HG03060 (cell line): ENCODE measurements at regions not wholly inside any gene's neighbourhood (a gene's known extent, or its start where the extent isn't known, plus 50 kb on each side); places are given as distances from the start of the nearest gene placed in this dataset.

Experiments used
- ATAC-seq: cut with Tn5 transposase; IDR thresholded peaks from one replicate; pipeline ENCODE4 v1.9.1; 2021; ENCODE audit warnings: low read depth, moderate number of reproducible peaks; ENCODE audit not compliant: unreplicated experiment

- ATAC-seq = no peak
Observed at GRCh38 chr2:104027321-104027720, 826.6 kb upstream of the POU3F3 start.

GRCh38 chr2:104028061-104028460 lies 825.9 kb upstream of the POU3F3 start:
- ATAC-seq = no peak

- ATAC-seq = no peak
Observed at GRCh38 chr2:104033399-104033798, 820.5 kb upstream of the POU3F3 start.

GRCh38 chr2:104040771-104041170 lies 813.1 kb upstream of the POU3F3 start:
- ATAC-seq = no peak

GRCh38 chr2:104041351-104041750 lies 812.6 kb upstream of the POU3F3 start:
- ATAC-seq = no peak

- ATAC-seq = no peak
Observed at GRCh38 chr2:104043864-104044263, 810.1 kb upstream of the POU3F3 start.

GRCh38 chr2:104045071-104045470 lies 808.8 kb upstream of the POU3F3 start:
- no peak for ATAC-seq

- ATAC-seq = no peak
Observed at GRCh38 chr2:104046466-104046865, 807.4 kb upstream of the POU3F3 start.

- ATAC-seq = no peak
Observed at GRCh38 chr2:104047516-104047915, 806.4 kb upstream of the POU3F3 start.

GRCh38 chr2:104049438-104049837 lies 804.5 kb upstream of the POU3F3 start:
- ATAC-seq = no peak

GRCh38 chr2:104049981-104050380 lies 803.9 kb upstream of the POU3F3 start:
- ATAC-seq = no peak

GRCh38 chr2:104050656-104051242 lies 803.2 kb upstream of the POU3F3 start:
- ATAC-seq = no peak

GRCh38 chr2:104051766-104052165 lies 802.1 kb upstream of the POU3F3 start:
- no peak for ATAC-seq

- ATAC-seq = no peak
Observed at GRCh38 chr2:104052356-104052755, 801.6 kb upstream of the POU3F3 start.

- ATAC-seq = no peak
Observed at GRCh38 chr2:104056451-104056850, 797.5 kb upstream of the POU3F3 start.

- ATAC-seq = no peak
Observed at GRCh38 chr2:104068665-104069064, 785.2 kb upstream of the POU3F3 start.

GRCh38 chr2:104077573-104077972 lies 776.3 kb upstream of the POU3F3 start:
- ATAC-seq = no peak

- no peak for ATAC-seq
Observed at GRCh38 chr2:104078431-104079157, 775.3 kb upstream of the POU3F3 start.

- ATAC-seq = no peak
Observed at GRCh38 chr2:104088745-104089144, 765.2 kb upstream of the POU3F3 start.

GRCh38 chr2:104090407-104090806 lies 763.5 kb upstream of the POU3F3 start:
- ATAC-seq = no peak

- ATAC-seq = no peak
Observed at GRCh38 chr2:104091894-104092293, 762.0 kb upstream of the POU3F3 start.

- ATAC-seq = no peak
Observed at GRCh38 chr2:104092886-104093285, 761.0 kb upstream of the POU3F3 start.
